ENCODE measurements at regions not wholly inside any gene's neighbourhood (a gene's known extent, or its start where the extent isn't known, plus 50 kb on each side); places are given as distances from the start of the nearest gene placed in this dataset.

DNA sequence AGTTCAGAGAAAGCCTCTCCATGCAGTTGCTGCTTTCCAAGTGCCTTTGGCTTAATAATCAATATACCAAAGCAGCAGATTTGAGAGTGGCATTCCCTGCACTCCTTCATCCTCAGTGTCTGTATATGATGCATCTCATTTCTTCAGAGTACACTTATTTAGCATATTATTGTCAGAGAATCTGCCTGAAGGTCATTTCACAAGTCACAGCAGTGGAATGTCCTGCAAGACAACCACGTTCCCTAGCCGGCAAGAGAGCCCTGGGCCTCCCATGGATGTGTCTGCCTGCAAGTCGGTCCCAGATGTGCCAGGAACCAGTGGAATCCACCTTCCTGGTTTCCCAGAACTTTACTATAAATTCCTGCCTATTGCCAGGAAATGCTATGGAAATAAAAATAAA is 289.4 kb upstream of the IGFBP3 start:
- TF ChIP-seq, protein P1, sequence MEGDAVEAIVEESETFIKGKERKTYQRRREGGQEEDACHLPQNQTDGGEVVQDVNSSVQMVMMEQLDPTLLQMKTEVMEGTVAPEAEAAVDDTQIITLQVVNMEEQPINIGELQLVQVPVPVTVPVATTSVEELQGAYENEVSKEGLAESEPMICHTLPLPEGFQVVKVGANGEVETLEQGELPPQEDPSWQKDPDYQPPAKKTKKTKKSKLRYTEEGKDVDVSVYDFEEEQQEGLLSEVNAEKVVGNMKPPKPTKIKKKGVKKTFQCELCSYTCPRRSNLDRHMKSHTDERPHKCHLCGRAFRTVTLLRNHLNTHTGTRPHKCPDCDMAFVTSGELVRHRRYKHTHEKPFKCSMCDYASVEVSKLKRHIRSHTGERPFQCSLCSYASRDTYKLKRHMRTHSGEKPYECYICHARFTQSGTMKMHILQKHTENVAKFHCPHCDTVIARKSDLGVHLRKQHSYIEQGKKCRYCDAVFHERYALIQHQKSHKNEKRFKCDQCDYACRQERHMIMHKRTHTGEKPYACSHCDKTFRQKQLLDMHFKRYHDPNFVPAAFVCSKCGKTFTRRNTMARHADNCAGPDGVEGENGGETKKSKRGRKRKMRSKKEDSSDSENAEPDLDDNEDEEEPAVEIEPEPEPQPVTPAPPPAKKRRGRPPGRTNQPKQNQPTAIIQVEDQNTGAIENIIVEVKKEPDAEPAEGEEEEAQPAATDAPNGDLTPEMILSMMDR (conservative IDR thresholded peaks at IDR 0.05; ENCODE audit: low read length), result no peak
- no peak for TF ChIP-seq EZH2phosphoT487 (IDR thresholded peaks at IDR 0.05; ENCODE audit: borderline replicate concordance, low read depth, low read length)
